NCI-H2227 (cell line): ENCODE measurements at regions not wholly inside any gene's neighbourhood (a gene's known extent, or its start where the extent isn't known, plus 50 kb on each side); places are given as distances from the start of the nearest gene placed in this dataset.

Source experiments
- DNase-seq: peaks from one replicate; lab custom pipeline; 2025; ENCODE audit not compliant: unreplicated experiment; lab: John Stamatoyannopoulos, UW

DNA sequence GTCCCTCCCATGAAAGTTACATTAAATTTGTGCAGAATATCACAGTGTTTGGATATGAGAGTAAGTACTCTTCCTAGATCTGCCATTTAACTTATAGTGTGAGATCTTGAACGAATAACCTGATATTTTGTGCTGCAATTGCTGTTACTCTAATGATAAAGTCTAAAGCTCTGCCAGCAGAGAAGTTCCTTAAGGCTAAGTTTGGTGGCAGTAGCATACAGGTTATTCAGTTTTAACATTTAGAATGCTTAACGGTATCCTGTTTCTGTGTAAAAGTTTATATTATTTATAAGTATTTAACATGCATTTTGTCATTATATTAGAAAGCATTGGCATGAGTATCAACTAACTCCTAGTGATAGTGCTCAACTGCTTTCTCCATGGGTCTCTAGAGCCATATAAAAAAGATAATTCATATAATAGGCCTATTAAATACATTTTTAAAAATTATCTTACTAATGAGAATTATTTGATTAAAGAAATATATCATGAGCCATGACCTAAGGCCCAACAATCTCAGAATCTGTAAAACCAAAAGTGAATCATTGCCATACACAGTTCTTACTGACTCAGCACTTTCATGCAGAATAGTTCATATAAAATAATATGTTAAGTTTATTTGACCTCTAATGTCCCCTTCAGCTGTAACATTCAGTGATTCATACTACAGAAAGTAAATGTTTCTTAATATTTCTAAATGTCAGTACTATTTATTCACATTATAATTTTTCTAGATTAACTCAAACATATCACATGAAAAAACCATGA lies 1058.6 kb downstream of the TRHDE start:
- DNase-seq: no peak

DNA sequence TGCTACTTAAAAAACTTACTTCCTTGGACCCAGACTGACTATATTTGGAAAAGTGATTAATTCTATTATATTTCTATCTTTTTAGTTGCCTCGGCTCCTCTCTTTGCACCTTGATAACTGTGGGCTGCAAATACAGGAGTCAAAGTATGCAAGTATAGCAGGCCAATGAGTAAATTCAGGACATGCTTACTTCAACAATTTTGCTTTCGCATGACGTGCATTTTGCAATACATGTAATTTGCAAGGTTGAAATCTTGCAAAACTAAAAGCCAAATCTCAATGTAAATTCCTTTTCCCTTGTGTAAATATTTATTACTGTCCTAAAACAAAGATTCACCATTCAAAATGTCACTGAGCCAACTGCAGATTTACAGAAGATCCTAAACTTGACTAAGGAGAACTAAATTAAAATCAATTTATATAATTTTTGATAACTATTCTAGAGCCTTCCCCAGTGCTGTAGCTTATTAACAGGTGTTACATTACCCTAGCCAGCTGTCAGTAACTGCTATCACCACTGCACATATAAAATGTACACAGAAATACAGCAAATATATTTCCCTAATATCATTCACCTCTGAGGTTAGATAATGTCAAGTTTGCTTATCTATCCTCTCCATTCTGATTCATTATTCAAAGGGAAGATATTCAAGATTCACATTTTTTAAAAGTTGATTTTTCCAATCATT lies 1069.5 kb downstream of the TRHDE start:
- no peak for DNase-seq

DNA sequence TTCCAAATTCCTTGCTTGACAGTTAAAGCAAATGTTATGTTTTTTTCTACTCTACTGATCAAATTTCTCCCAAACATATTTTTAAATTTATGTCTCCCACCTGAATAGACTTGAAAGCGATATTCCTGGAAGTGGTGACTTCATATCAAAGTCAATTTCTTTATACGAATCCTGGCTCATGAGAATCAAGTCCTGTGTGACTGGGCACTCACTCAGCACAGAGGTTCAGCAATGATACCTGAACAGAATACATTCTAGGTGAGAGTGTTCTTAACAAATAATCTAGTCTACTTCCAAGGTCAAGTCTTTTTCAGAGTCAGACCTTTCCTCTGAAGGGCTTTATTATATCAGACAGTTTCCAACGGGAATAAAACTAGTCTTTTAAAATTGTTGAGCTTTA lies 1070.6 kb downstream of the TRHDE start:
- DNase-seq: no peak

DNA sequence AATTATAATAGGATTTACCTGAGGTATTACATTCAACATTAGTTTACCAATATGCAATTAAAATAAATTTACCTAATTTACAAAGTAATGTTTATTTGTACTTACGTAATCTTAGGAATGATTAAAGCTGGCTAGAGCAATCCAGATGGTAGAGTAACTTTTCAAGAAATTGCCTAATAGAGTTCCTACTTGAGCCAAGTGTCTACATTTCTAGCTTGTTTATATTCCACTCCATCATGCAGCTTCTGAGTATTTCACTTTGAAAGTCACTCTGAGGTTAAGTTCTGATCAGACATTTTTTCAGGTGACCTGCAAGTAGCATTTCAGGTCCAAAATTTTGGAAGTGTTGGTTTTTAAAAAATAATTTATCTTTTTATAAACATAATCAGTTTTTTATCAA lies 1080.7 kb downstream of the TRHDE start:
- no peak for DNase-seq

DNA sequence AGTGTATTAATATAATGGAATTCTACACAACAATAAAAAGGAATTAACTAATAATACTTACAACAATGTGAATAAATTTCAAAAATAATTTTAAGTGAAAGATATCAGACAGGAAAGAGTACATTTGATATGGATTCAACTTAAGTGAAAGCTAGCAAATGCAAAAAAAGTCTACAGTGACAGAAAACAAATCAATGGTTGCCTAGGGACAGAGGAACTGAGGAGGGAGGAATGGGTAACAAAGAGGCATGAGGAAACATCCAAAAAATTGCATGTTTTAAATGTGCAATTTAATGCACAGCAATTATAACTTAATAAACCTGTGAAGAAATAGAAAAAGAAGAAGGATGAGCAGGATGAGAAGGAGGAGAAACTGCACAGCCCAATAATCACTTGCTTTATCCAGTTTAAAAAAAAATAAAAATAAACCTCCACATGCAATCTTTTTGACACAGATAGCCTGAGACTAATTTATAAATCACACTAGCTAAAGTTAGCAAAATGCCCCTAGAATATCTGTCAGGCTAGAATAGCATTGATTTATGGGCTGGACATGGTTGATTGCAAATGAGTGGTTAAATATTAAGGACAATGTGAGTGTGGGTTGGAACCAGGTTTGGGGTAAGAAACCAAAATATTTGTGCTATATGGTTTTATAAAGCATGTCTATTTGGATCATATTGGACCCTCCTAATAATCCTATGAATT lies 1089.1 kb downstream of the TRHDE start:
- DNase-seq: no peak

DNA sequence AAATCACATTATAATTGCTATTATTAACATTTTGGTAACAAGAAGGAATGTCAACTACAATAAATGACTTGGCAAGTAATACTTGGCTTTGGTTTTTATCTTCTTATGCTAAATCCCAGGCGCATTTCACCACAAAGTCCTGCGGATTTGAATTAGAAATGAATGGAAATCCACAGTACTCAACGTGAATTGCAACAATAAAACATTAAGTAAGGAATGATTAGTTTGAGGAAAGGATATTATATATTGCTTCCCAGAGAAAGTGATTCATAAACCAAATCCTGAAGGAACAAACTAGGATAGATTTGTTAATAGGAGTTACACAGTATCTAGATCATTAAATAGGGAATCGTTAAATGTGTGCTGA lies 1089.7 kb downstream of the TRHDE start:
- no peak for DNase-seq

DNA sequence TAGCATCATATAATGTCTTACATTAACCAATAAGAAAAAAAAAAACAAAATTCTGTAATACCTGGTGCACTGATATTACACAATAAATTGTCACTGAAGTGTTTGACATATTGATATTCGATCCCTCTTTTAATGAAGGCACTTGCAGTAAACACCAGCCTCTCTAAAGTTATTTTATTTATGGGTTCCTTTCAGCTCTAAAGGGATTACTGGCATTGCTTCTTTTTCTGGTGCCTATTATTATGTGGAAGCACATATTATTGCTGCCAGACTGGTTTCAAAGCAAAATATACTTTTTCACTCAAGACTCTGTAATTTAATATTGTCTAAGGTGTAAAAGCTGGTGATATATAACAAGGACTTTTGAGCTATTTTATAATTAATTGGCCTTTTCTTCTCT lies 1090.5 kb downstream of the TRHDE start:
- peak; percentile 5 for DNase-seq

DNA sequence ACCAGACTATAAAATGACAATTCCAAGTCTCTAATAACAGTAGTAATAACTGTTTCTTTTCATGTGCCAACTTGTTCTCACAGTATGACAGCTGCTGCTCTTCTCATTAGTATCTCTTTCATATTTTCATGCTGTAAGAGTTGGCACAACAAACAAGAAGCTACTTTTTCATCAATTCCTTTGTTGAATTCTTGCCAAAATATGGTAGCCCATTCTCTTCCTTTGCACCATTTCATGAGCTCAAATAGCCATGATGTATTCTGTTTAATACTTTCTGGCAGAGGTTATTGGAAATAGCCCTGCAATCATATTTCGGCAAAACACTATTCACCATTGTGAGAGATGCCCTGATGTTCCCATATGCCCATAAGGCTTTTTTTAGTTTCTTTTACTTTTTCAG lies 1100.7 kb downstream of the TRHDE start:
- DNase-seq: no peak

DNA sequence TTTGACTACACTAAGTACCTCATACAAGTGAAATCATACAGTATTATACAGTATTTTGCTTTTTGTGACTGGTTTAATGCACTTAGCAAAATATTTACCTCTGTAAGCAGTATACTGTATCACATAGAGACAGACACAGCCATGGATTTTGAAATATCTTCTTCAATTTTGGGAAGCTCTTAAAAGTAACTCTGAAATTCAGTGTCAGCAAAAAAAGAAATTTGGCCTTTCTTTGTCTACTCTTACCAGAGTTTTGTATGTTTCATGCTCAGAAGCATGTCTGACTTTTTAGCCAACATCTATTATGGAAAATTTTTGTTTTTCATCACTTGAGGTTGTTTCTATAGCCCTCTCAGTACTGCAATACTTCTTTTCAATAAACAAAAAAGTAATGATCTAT lies 1102.2 kb downstream of the TRHDE start:
- no peak for DNase-seq

DNA sequence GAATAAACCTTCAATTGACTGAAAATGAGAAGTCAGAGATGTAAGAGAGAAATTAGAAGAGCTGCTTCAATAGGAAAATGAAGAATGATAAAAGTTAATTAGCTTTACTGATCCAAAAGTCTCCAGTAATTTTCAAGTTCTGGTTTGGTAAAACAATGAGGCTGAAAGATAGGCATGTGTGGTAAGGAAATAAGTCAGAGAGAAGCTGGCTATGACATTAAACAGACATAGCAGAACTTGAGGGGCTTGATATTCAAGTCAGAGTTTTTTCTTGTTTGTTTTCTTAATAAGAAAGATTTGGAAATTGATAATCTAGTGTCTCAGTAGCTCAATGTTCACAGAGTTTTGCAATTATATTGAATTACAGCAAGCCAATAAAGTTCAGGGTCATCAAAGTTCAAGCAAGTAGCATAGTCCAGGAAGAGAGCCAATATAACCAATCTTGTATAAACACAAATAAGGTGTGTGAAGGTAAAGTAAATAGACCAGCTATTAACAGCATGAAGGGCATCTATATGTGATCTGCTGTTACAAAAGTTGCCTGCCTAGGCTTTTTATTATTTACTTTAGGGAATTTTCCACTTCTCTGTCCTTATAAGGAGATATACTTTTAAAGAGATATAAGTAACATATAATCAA lies 1111.5 kb downstream of the TRHDE start:
- no peak for DNase-seq

DNA sequence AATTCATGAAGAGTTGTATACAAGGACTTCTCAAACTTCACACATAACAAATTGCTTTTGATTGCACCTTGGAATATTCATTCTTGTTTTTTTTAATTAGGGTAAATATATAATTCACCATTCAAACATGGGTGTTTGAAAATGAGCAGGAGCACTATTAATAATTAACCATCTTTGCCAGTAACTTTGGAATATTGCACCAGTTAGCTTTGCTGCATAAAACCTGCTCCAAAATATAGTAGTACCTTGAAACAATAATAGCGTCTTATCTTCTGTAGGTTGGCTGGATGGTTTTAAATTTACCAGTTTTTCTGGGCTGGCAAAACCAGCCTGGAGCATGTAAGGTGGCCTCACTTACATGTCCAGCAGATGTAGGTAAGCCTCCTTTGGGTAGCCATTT lies 1112.4 kb downstream of the TRHDE start:
- DNase-seq: no peak

DNA sequence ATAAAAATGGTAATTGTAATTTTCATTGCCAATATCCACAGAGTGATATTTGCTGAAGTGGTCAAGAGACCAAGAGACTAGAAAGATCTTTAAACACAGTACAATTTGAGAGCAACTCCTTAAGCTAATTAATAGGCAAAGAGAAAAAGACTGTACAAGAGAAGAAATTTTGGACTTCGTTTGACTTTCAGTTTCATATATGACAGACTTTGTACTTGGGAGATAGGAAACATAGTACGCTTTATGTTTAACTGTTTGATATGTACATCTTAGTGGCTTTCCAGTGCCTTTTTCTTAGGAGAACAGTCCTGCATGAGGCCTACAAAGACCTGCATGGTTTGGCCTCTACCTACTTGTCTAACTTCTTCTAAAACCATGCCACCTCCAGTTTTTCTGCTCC lies 1118.1 kb downstream of the TRHDE start:
- DNase-seq: no peak

DNA sequence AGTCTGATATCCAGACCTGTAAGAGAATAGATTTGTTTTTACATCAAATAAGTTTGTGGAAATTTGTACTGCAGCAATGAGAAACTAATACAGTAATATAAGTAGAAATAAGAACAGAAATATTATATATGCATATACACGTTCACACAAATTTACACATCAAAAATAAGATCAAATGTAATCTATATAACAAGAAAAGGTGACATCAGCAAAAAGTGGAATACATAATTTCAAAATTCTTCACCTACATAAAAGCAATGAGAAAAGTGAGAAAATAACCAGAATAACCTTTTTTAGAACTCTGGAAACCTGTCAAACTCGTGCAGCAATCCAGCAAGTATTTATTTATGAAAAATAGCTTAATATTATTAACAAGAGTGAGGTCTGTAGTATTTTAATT lies 1124.6 kb upstream of the ATXN7L3B start:
- no peak for DNase-seq

DNA sequence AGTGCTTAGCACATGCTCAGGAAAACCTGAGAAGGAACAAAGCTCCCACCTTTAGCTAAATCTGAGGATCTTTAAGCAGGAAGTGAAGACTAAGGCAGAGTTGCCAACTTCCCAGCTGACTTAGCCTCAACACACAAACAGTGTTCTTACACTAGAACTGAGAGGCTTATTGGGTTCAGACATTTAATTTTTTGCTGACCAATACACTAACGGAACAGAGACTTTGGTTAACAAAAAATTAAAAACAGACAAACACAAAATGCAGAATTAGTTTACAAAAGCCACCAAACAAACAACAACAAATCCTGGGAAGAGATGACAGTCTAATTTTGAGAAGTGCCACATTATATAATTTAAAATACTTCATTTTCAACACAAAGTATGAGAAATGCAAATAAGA lies 1123.7 kb upstream of the ATXN7L3B start:
- DNase-seq: no peak

DNA sequence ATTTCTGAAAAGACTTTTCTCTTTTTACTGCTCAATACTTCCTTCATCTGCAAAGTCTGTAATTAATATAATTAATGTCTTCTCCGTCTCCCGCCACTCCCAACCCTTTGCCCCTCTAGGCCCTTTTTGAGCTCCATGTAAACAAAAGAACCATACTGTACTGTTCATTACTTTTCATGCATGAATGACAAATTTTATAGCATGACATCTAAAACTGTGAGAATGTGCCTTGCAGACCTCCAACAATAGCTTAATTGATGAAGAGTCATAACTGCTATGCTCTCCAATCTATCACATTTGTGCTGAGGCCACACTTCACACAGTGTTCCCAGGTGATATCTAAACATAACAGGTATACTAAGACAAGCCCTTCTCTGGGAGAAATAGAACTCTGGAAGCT lies 1122.7 kb upstream of the ATXN7L3B start:
- DNase-seq: no peak

DNA sequence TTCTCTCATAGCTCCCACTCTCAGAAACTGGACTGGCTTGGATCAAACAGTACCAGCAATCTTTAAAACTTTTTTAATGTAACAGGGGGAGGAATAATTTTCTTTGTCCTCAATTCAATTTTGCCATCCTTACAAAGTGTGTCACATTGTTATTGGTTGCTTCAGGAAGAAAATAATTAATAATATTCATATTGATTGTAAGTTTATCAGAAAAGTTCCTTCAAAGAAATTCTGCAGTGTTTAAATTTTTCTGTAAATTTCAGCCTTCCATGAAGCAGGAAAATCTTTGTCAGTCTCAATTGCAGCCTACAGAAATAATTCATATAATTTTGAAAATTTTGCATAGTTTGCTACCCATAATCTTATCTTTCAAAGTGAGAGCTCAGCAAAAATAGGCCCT lies 1119.1 kb upstream of the ATXN7L3B start:
- no peak for DNase-seq

DNA sequence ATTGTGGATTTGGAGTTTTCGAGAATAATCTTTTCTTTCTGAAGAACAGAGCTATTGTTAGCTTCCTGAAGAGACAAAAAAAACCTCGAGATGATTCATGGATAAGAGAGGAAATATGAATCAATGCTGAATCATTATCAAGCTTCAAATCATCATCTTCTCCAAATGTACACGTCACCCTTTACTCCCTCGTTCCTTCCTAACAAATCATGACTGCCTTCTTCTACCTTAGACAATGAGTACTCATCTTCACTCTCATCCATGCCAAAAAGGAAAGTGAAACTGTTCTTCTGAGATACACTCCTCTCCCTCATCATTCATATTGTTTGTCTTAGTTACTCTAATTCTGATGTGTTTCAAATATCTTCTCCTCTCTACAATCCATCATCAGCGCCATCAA lies 1115.8 kb upstream of the ATXN7L3B start:
- no peak for DNase-seq

DNA sequence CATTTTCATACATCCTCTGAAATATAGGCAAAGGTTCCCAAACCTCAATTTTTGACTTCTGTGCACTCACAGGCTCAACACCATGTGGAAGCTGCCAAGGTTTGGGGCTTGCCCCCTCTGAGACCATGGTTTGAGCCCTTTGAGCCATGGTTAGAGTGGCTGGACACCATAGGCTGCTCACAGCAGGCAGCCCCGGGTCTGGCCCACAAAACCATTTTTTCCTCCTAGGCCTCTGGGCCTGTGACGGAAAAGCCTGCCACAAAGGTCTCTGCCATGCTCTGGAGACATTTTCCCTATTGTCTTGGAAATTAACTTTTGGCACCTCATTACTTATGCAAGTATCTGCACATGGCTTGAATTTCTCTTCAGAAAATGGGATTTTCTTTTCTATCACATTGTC lies 1113.2 kb upstream of the ATXN7L3B start:
- no peak for DNase-seq

DNA sequence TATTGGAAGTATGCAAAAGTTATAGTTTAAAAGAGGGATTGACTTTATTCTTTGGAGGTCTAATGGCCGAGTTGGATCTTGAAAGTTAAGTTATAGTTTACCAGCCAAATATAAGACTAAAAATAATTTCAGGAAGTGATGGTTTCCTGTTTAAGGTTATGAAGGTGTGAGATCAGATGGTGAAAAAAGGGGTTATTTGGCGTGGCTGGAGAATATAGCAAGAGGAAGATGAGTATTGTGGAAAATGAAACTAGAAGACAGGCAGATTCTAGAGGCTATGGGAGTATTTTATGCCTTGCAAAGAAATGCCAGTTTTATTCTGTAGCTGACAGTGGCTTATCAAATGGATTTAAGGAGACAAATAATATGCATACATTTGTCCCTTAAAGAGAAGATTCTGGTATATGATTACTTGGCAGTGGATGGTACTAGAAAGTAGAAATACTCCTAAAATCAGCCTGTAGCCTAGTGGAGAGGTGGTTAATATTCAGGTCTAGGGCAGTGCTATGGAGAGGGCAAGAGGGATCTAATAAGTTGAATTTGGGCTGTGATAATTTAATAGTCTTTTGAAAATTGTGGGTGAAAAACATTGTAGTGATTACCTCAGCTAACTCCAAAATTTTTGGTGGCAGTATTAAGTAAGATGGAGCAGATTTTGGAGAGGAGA lies 1091.8 kb upstream of the ATXN7L3B start:
- no peak for DNase-seq

DNA sequence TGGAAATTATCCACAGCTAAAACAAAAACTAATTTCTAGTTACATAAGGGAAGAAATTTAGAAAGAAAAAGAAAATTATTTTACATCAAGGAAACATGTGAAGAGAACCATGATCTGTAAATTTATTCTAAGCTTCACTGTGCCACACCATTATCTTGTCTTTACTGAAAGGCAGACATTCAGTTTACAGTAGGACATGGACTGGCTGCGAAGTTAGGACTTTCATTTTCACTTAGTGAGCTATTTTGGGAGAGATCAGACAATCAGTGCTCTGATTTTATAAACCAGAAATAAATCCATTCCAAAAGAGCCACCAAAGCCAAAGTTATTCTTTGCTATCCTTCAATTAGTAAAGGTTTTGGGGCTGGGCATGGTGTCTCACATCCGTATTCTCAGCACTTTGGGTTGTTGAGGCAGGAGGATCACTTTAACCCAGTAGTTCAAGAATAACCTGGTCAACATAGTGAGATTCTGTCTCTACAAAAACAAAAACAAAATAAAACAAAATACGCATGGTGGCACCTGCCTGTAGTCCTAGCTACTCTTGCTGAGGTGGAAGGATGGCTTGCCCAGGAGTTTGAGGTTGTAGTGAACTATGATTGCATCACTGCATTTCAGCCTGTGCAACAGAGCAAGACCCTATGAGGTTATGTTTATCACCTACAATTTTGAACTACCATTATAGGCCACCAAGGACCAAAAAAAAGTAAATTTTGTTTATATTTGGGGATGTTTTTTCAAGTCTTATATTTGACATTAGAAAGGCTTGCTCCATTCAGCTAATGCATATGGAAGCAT lies 1084.8 kb upstream of the ATXN7L3B start:
- no peak for DNase-seq
